Spleen (tissue), 7 donors: ENCODE measurements at regions not wholly inside any gene's neighbourhood (a gene's known extent, or its start where the extent isn't known, plus 50 kb on each side); places are given as distances from the start of the nearest gene placed in this dataset.

Experiments
- CTCF ChIP-seq, 11 experiments: fragments of 200-600 bp in 7 of 11; fragments of 450-650 bp in 4 of 11; sonication (generic) in 4 of 11; IDR thresholded peaks in 8 of 11; conservative IDR thresholded peaks in 3 of 11; 1 replicate in 7 of 11; 2 replicates in 4 of 11; pipeline versions ENCODE4 v1.4.0 to v1.8.0; 2016 to 2021; ENCODE audit warnings: antibody characterized with exemption in 11 of 11, inconsistent platforms in 4 of 11, mild to moderate bottlenecking in 1 of 11
- POLR2AphosphoS5 ChIP-seq, 3 donors: sonication (generic); formaldehyde crosslinking; IDR thresholded peaks; one replicate each; pipeline ENCODE4 v1.5.1; 2017; ENCODE audit warnings: antibody characterized with exemption in 3 of 3
- donor health status: DM: no; HTN: no; CAD: no; lungs with moderate emphysema.
- donor health status: DM: no; HTN: no; CAD: no.
- donor health status: DM: no; HTN: no; CAD: no.

GRCh38 chr6:106730264-106730663 is 100.9 kb downstream of the QRSL1 start:
- no peak for TF ChIP-seq POLR2AphosphoS5 (IDR thresholded peaks at IDR 0.05)
- no peak for TF ChIP-seq CTCF (IDR thresholded peaks at IDR 0.05 in 8 of 11, conservative IDR thresholded peaks at IDR 0.05 in 3 of 11)
